Adrenal gland (tissue), 9 donors: ENCODE measurements at regions not wholly inside any gene's neighbourhood (a gene's known extent, or its start where the extent isn't known, plus 50 kb on each side); places are given as distances from the start of the nearest gene placed in this dataset.

ENCODE experiments used
- DNase-seq, 7 donors: peaks; one replicate each; pipeline ENCODE4 v3.0.0-alpha.2; 2019 to 2020
- H3K27ac ChIP-seq, 5 donors: fragments of 200-600 bp; sonication (generic) in 4 of 5; 1 replicate in 3 of 5; 2 replicates in 2 of 5; pipeline versions ENCODE4 v1.5.1 to v1.8.0; 2016 to 2020; ENCODE audit warnings: mild to moderate bottlenecking in 1 of 5
- H3K27me3 ChIP-seq: fragments of 200-600 bp; 2 replicates; pipeline ENCODE4 v1.8.0; 2021
- H3K36me3 ChIP-seq, 2 donors: fragments of 200-600 bp; replicated peaks in 1 of 2; 1 replicate in 1 of 2; 2 replicates in 1 of 2; pipeline versions ENCODE4 v1.5.1 to v1.8.0; 2018 to 2022
- H3K4me1 ChIP-seq, 2 donors: fragments of 200-600 bp; replicated peaks in 1 of 2; 1 replicate in 1 of 2; 2 replicates in 1 of 2; pipeline versions ENCODE4 v1.5.1 to v1.8.0; 2018 to 2021
- H3K4me3 ChIP-seq, 4 donors: fragments of 200-600 bp; sonication (generic) in 3 of 4; one replicate each; pipeline ENCODE4 v1.5.1; 2016 to 2018
- H3K9me3 ChIP-seq, 3 donors: fragments of 200-600 bp; sonication (generic) in 1 of 3; replicated peaks in 1 of 3; 1 replicate in 2 of 3; 2 replicates in 1 of 3; pipeline versions ENCODE4 v1.5.1 to v1.8.0; 2016 to 2021
- POLR2A ChIP-seq, 2 donors: fragments of 450-650 bp; IDR thresholded peaks; one replicate each; pipeline ENCODE4 v1.6.1; 2017; ENCODE audit warnings: antibody characterized with exemption in 2 of 2, mild to moderate bottlenecking in 2 of 2, moderate library complexity in 1 of 2
- WGBS, 4 donors: extraction: QIAGEN DNeasy Blood & Tissue Kit in 2 of 4; methylation state at CpG; one replicate each; pipeline versions ENCODE4 v1.1.5 to v1.1.7; 2013 to 2017; 5-methylcytosine and 5-hydroxymethylcytosine counted together
- intact Hi-C, 2 donors: fragments of 100-400 bp; cut with DNase I; formaldehyde crosslinking; loops; one replicate each; pipeline versions ENCODE4 v1.14.1 to v1.15.0; 2022 to 2023
- TF ChIP-seq, protein P1 (sequence below), 6 experiments: fragments of 450-650 bp in 4 of 6; fragments of 200-600 bp in 2 of 6; sonication (generic) in 1 of 6; IDR thresholded peaks; 1 replicate in 5 of 6; 2 replicates in 1 of 6; pipeline versions ENCODE4 v1.5.1 to v1.8.0; 2016 to 2021; ENCODE audit warnings: antibody characterized with exemption in 6 of 6, mild to moderate bottlenecking in 2 of 6, moderate library complexity in 1 of 6
- donor health status: healthy with polysubstance abuse.
- donor health status: Bipolar disorder and iron deficiency.
- donor health status: DM: yes; HTN: yes; CAD: no.
- donor health status: DM: no; HTN: no; CAD: no.
- donor health status: DM: no; HTN: no; CAD: no.

DNA sequence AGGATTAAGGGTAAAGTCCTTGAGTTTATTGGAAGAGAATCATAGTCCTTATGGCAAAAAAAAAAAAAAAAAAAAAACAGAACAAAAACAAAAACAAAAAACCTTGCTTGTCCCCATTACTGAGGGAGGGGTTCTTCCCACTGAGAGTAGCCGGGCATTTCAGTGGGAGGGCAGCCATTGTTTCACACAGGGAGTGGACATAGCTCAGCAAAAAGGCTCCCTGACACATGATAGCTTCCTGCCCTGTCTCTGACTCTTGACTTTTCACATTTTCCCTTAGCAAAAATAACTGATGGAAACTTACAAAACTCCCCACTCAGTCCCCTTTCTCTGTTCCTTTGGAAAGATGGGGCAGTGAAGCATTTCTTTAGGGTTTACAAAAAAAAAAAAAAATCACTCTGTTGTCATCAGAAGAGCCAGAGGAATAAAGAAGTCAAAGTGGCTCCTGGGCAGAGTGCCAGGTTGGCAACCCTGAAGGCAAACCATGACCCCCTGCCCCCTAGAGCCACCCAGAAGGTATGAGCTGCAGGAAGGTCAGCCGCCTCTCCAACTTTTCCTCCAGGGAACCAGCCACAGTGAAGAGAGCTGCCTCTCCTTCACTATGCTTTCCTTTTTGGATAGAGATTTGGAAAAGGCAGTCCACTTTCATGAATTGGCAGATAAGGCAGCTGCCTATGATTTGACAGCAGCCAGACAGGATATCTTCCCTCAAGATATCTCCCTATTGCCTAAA is 170.6 kb downstream of the KDR start:
- H3K27me3 ChIP-seq = no peaks in the 10 kb centered on the region
- no peaks in the 10 kb centered on the region for H3K9me3 ChIP-seq
- no peak overlapping the region for H3K4me3 ChIP-seq
- DNase-seq = peak in 5 of 7 donors; percentile 12 to 57 (median 26)
- peak overlapping the region in 1 of 5 donors; percentile 40 for H3K27ac ChIP-seq
- TF ChIP-seq, protein P1, sequence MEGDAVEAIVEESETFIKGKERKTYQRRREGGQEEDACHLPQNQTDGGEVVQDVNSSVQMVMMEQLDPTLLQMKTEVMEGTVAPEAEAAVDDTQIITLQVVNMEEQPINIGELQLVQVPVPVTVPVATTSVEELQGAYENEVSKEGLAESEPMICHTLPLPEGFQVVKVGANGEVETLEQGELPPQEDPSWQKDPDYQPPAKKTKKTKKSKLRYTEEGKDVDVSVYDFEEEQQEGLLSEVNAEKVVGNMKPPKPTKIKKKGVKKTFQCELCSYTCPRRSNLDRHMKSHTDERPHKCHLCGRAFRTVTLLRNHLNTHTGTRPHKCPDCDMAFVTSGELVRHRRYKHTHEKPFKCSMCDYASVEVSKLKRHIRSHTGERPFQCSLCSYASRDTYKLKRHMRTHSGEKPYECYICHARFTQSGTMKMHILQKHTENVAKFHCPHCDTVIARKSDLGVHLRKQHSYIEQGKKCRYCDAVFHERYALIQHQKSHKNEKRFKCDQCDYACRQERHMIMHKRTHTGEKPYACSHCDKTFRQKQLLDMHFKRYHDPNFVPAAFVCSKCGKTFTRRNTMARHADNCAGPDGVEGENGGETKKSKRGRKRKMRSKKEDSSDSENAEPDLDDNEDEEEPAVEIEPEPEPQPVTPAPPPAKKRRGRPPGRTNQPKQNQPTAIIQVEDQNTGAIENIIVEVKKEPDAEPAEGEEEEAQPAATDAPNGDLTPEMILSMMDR (IDR thresholded peaks at IDR 0.05) = no peak
- no peak for TF ChIP-seq POLR2A (IDR thresholded peaks at IDR 0.05)
- intact Hi-C loops = loop anchor here in 1 of 2 donors (5.0 kb wide), 1 partner anchor 633 kb away; no protein-coding TSS in a partner anchor
- 39 to 79% (median 74%) methylated on average over 2 of the region's 2 CpGs for WGBS, 4 donors
- H3K4me1 ChIP-seq = no peaks in the 10 kb centered on the region
- H3K36me3 ChIP-seq = no peaks in the 10 kb centered on the region

DNA sequence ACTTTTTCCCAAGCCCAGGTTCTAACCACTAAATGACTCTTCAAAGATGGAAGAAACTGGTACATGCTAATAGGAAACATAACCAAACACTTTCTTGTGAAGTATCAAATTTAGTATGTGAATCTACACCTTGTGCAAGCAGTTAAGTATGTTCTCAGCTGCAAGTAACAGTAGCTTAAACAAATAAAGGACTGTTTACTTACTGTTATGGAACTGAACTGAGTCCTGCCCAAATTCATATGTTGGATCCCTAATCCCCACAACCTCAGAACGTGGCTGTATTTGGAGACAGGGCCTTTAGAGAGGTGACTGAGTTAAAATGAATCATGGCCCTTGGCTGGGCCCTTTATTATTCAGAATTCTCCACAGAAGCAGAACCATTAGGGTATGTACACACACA is 178.7 kb downstream of the KDR start:
- 57 to 84% (median 66%) methylated on average over 1 of the region's 1 CpG for WGBS, 4 donors
- H3K36me3 ChIP-seq = no peaks in the 10 kb centered on the region
- intact Hi-C loops = no loop called here

DNA sequence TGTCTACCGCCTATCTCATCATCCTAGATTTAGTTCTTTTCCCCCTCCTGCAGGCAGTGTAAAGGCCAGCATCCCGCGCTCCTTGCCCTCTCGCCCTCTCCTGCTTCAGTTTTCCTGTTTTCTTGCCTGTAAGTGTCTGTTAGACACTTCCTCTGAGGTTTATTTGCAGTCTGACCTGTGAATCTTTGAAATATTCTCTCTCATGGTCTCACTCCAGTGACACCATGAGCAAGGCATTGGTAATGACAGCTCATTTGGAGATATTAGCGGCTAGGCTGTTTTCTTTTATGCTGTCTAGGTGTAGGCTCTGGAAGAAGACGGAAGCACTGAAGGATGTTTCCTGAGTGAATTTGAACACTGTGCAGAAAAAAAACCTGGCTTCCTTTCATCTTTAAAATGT is 179.6 kb downstream of the KDR start:
- Histone ChIP-seq H3K4me1 (peaks cover 0 to 5% of the 10 kb centered on the region in 2 donors), H3K4me3 (no peak overlapping the region), H3K27ac (peak overlapping the region in 1 of 5 donors; percentile 34), H3K36me3 (no peaks in the 10 kb centered on the region), H3K9me3 (no peaks in the 10 kb centered on the region), H3K27me3 (no peaks in the 10 kb centered on the region)
- no peak for TF ChIP-seq POLR2A (IDR thresholded peaks at IDR 0.05)
- TF ChIP-seq, protein P1 (IDR thresholded peaks at IDR 0.05) = peak in 2 of 6 experiments; percentile 10 to 28
- WGBS, 4 donors = 58 to 72% (median 65%) methylated on average over 6 of the region's 6 CpGs
- DNase-seq = peak in 1 of 7 donors; percentile 5
- intact Hi-C loops = no loop called here

More for the DNA sequence above, 178.7 kb downstream of the KDR start:
- no peaks in the 10 kb centered on the region for H3K27me3 ChIP-seq
- H3K4me3 ChIP-seq = no peak overlapping the region
- TF ChIP-seq, protein P1 (IDR thresholded peaks at IDR 0.05) = no peak
- TF ChIP-seq POLR2A (IDR thresholded peaks at IDR 0.05) = no peak
- no peaks in the 10 kb centered on the region for H3K4me1 ChIP-seq
- DNase-seq = no peak
- H3K9me3 ChIP-seq = no peaks in the 10 kb centered on the region
- H3K27ac ChIP-seq = no peak overlapping the region

DNA sequence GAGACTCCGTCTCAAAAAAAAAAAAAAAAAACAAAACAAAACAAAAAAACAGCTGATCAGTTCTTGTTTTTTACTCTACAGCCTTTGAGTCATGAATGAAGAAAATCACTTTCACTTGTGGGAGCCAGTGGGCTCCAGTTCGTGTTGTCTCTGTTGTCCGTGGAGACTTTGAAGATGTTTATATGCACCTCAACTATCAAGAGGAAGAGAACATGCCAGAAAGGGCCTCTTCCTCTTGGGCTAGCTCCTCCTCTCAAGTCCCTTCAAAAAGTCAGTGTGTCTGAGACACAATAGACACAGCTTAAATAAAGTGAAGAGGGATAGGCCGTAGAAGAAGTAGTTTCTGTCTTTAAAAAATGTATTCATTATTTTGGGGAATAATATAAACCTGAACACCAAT is 182.7 kb downstream of the KDR start:
- Histone ChIP-seq H3K9me3 (no peaks in the 10 kb centered on the region), H3K4me3 (no peak overlapping the region), H3K27ac (no peak overlapping the region), H3K4me1 (peaks cover 0 to 5% of the 10 kb centered on the region in 2 donors), H3K36me3 (no peaks in the 10 kb centered on the region), H3K27me3 (peaks cover 3% of the 10 kb centered on the region)
- DNase-seq = no peak
- WGBS, 4 donors = 48 to 74% (median 49%) methylated on average over 3 to 4 of the region's 4 CpGs
- intact Hi-C loops = no loop called here
- no peak for TF ChIP-seq POLR2A (IDR thresholded peaks at IDR 0.05)
- TF ChIP-seq, protein P1 (IDR thresholded peaks at IDR 0.05) = no peak
